GM19438 (cell line): ENCODE measurements at regions not wholly inside any gene's neighbourhood (a gene's known extent, or its start where the extent isn't known, plus 50 kb on each side); places are given as distances from the start of the nearest gene placed in this dataset.

Source experiments
- ATAC-seq: cut with Tn5 transposase; IDR thresholded peaks from one replicate; pipeline ENCODE4 v1.9.1; 2021; ENCODE audit warnings: low read depth; ENCODE audit not compliant: unreplicated experiment

- no peak for ATAC-seq
These were observed 136.8 kb downstream of the OLIG3 start for GRCh38 chr6:137357263-137357947.

- no peak for ATAC-seq
These were observed 134.7 kb upstream of the IFNGR1 start for GRCh38 chr6:137353842-137354397.

- ATAC-seq, result no peak
These were observed 134.2 kb upstream of the IFNGR1 start for GRCh38 chr6:137353346-137353745.

GRCh38 chr6:137352859-137353258 lies 133.7 kb upstream of the IFNGR1 start:
- no peak for ATAC-seq

- ATAC-seq, result no peak
These were observed 132.7 kb upstream of the IFNGR1 start for GRCh38 chr6:137351890-137352289.

GRCh38 chr6:137350857-137351256 lies 131.7 kb upstream of the IFNGR1 start:
- ATAC-seq, result no peak

- ATAC-seq, result no peak
These were observed 131.0 kb upstream of the IFNGR1 start for GRCh38 chr6:137349856-137350830.

GRCh38 chr6:137348777-137349176 lies 129.6 kb upstream of the IFNGR1 start:
- ATAC-seq, result no peak

GRCh38 chr6:137343241-137343640 lies 124.1 kb upstream of the IFNGR1 start:
- ATAC-seq, result no peak

- no peak for ATAC-seq
These were observed 123.5 kb upstream of the IFNGR1 start for GRCh38 chr6:137342607-137343190.

GRCh38 chr6:137341681-137342195 lies 122.6 kb upstream of the IFNGR1 start:
- no peak for ATAC-seq

- no peak for ATAC-seq
These were observed 120.9 kb upstream of the IFNGR1 start for GRCh38 chr6:137339929-137340559.

- no peak for ATAC-seq
These were observed 115.7 kb upstream of the IFNGR1 start for GRCh38 chr6:137334884-137335283.

- ATAC-seq, result no peak
These were observed 114.9 kb upstream of the IFNGR1 start for GRCh38 chr6:137334094-137334493.

- no peak for ATAC-seq
These were observed 113.6 kb upstream of the IFNGR1 start for GRCh38 chr6:137332637-137333280.

- no peak for ATAC-seq
These were observed 104.7 kb upstream of the IFNGR1 start for GRCh38 chr6:137323860-137324259.

GRCh38 chr6:137320271-137320670 lies 101.1 kb upstream of the IFNGR1 start:
- ATAC-seq, result no peak

GRCh38 chr6:137316626-137317025 lies 97.4 kb upstream of the IFNGR1 start:
- no peak for ATAC-seq

GRCh38 chr6:137315081-137315480 lies 95.9 kb upstream of the IFNGR1 start:
- ATAC-seq, result no peak
